PC-9 (cell line): ENCODE measurements at regions not wholly inside any gene's neighbourhood (a gene's known extent, or its start where the extent isn't known, plus 50 kb on each side); places are given as distances from the start of the nearest gene placed in this dataset.

Experiments used
- BruUV-seq: library from RNA; stranded (reverse); fragments of 400-500 nt; replicated peaks from 2 replicates; lab custom pipeline; 2021; lab: Mats Ljungman, UMichigan
- CTCF ChIA-PET: fragments of 300-600 bp; sonication (Branson Sonifier 250); formaldehyde crosslinking; loops from one replicate; lab custom pipeline; 2022; ENCODE audit warnings: antibody characterized with exemption; lab: Charles Lee
- POLR2A ChIA-PET: fragments of 300-600 bp; sonication (Branson Sonifier 250); formaldehyde crosslinking; loops from one replicate; lab custom pipeline; 2022; ENCODE audit warnings: antibody characterized with exemption; ENCODE audit not compliant: unreplicated experiment; lab: Charles Lee
- DNase-seq, 2 experiments: peaks; one replicate each; pipeline versions ENCODE4 v3.0.0 to v3.0.0-alpha.2; 2015 to 2022; ENCODE audit warnings: mixed read lengths in 1 of 2
- H2AFZ ChIP-seq: fragments of 200-600 bp; sonication (generic); 2 replicates; pipeline ENCODE4 v1.8.1; 2017; ENCODE audit warnings: antibody characterized with exemption
- H3F3A ChIP-seq: fragments of 200-600 bp; sonication (generic); 2 replicates; pipeline ENCODE4 v1.8.1; 2017; ENCODE audit warnings: antibody characterized with exemption, mild to moderate bottlenecking, low read depth; ENCODE audit not compliant: insufficient read depth
- H3K27ac ChIP-seq: fragments of 200-600 bp; sonication (generic); 2 replicates; pipeline ENCODE4 v1.6.1; 2016; ENCODE audit warnings: mixed run types
- H3K27me3 ChIP-seq: fragments of 200-600 bp; sonication (generic); 2 replicates; pipeline ENCODE4 v1.6.1; 2016; ENCODE audit warnings: low read depth, mixed run types; ENCODE audit not compliant: insufficient read depth
- H3K36me3 ChIP-seq: fragments of 200-600 bp; sonication (generic); 2 replicates; pipeline ENCODE4 v1.6.1; 2016; ENCODE audit warnings: low read depth, mixed run types
- H3K4me1 ChIP-seq: fragments of 200-600 bp; sonication (generic); replicated peaks from 2 replicates; pipeline ENCODE4 v1.6.1; 2016; ENCODE audit warnings: mixed run types; ENCODE audit not compliant: insufficient read depth
- H3K4me2 ChIP-seq: fragments of 200-600 bp; sonication (generic); 2 replicates; pipeline ENCODE4 v1.6.1; 2017; ENCODE audit warnings: mixed run types
- H3K4me3 ChIP-seq: fragments of 200-600 bp; sonication (generic); 2 replicates; pipeline ENCODE4 v1.6.1; 2016; ENCODE audit warnings: mixed run types
- H3K79me2 ChIP-seq: fragments of 200-600 bp; sonication (generic); 2 replicates; pipeline ENCODE4 v1.6.1; 2017; ENCODE audit warnings: low read depth, mixed run types
- H3K9me2 ChIP-seq: fragments of 200-600 bp; sonication (generic); 2 replicates; pipeline ENCODE4 v1.8.1; 2017; ENCODE audit warnings: mild to moderate bottlenecking; ENCODE audit not compliant: insufficient read depth
- H3K9me3 ChIP-seq: fragments of 200-600 bp; sonication (generic); 2 replicates; pipeline ENCODE4 v1.8.1; 2016; ENCODE audit warnings: low read depth; ENCODE audit not compliant: insufficient read depth
- H4K20me1 ChIP-seq: fragments of 200-600 bp; sonication (generic); 2 replicates; pipeline ENCODE4 v1.8.1; 2017; ENCODE audit not compliant: insufficient read depth
- CTCF ChIP-seq: fragments of 200-600 bp; sonication (generic); conservative IDR thresholded peaks from 2 replicates; pipeline ENCODE4 v1.6.1; 2017; ENCODE audit warnings: mixed run types, antibody characterized with exemption, mild to moderate bottlenecking, moderate library complexity
- EZH2 ChIP-seq: fragments of 200-600 bp; sonication (generic); IDR thresholded peaks from 2 replicates; pipeline ENCODE4 v1.8.0; 2017; ENCODE audit warnings: antibody characterized with exemption, low read depth
- intact Hi-C: fragments of 100-400 bp; cut with micrococcal nuclease; formaldehyde crosslinking; loops from one replicate; pipeline ENCODE4 v1.10.0; 2022; ENCODE audit not compliant: unreplicated experiment

GRCh38 chr3:104901396-104901795 is 465.3 kb upstream of the ALCAM start:
- no peaks in the 10 kb centered on the region for H3K4me1 ChIP-seq
- H3K36me3 ChIP-seq = no peaks in the 10 kb centered on the region
- no peak overlapping the region for H3K27ac ChIP-seq
- CTCF ChIA-PET = no interaction called here
- no peak overlapping the region for H3K4me2 ChIP-seq
- H3K27me3 ChIP-seq = no peaks in the 10 kb centered on the region
- no peaks in the 10 kb centered on the region for H3K79me2 ChIP-seq
- no peak for DNase-seq
- POLR2A ChIA-PET = no interaction called here
- peaks cover 3% of the 10 kb centered on the region; the same call in 1 of the 2 replicates for H3K9me2 ChIP-seq
- intact Hi-C loops = no loop called here
- no peak overlapping the region for H3K4me3 ChIP-seq
- no TSS peak for BruUV-seq
- H4K20me1 ChIP-seq = no peaks in the 10 kb centered on the region
- no peak for TF ChIP-seq EZH2
- no peak for TF ChIP-seq CTCF
- H3F3A ChIP-seq = no peaks in the 10 kb centered on the region
- H3K9me3 ChIP-seq = peaks cover 12% of the 10 kb centered on the region; the same call in 1 of the 2 replicates
- no peak overlapping the region for H2AFZ ChIP-seq

GRCh38 chr3:104903064-104903463 is 463.6 kb upstream of the ALCAM start:
- POLR2A ChIA-PET = no interaction called here
- Histone ChIP-seq H3K79me2 (no peaks in the 10 kb centered on the region), H3K4me1 (no peaks in the 10 kb centered on the region), H3K27ac (no peak overlapping the region), H3K4me3 (no peak overlapping the region), H3F3A (no peaks in the 10 kb centered on the region), H3K9me3 (peaks cover 21% of the 10 kb centered on the region), H3K9me2 (no peaks in the 10 kb centered on the region), H4K20me1 (no peaks in the 10 kb centered on the region), H3K27me3 (no peaks in the 10 kb centered on the region), H3K4me2 (no peak overlapping the region), H2AFZ (no peak overlapping the region), H3K36me3 (no peaks in the 10 kb centered on the region)
- BruUV-seq = no TSS peak
- CTCF ChIA-PET = no interaction called here
- TF ChIP-seq CTCF (no peak), EZH2 (no peak)
- intact Hi-C loops = no loop called here
- DNase-seq = no peak

GRCh38 chr3:104906001-104906639 is 460.6 kb upstream of the ALCAM start:
- ChIA-PET POLR2A (no interaction called here), CTCF (no interaction called here)
- Histone ChIP-seq H3K79me2 (no peaks in the 10 kb centered on the region), H3F3A (no peaks in the 10 kb centered on the region), H3K9me2 (no peaks in the 10 kb centered on the region), H3K4me1 (no peaks in the 10 kb centered on the region), H3K4me3 (no peak overlapping the region), H2AFZ (no peak overlapping the region), H3K27me3 (no peaks in the 10 kb centered on the region), H3K4me2 (no peak overlapping the region), H3K36me3 (no peaks in the 10 kb centered on the region), H3K27ac (no peak overlapping the region), H3K9me3 (peaks cover 21% of the 10 kb centered on the region), H4K20me1 (no peaks in the 10 kb centered on the region)
- DNase-seq = no peak
- no TSS peak for BruUV-seq
- intact Hi-C loops = no loop called here
- TF ChIP-seq EZH2 = no peak
- no peak for TF ChIP-seq CTCF
